ENCODE measurements at regions not wholly inside any gene's neighbourhood (a gene's known extent, or its start where the extent isn't known, plus 50 kb on each side); places are given as distances from the start of the nearest gene placed in this dataset.

DNA sequence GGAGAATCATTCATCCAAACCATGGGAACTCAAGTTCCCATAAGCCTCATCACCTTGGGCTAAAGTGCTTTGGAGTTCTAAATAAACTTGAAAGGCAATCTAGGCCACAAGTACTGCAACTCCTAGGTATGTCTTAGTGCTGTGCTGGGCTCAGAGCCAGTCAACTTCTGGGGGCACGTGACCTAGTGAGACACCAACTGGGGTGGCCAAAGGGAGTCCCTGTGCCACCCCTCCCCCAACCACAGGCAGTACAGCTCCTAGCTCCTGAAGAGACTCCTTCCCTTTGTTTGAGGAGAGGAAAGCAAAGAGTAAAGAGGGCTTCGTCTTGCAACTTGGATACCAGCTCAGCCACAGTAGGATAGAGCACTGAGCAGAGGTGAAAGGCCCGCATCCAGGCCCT, 154.2 kb upstream of the IL1RAPL2 start:
- peaks cover 18% of the 10 kb centered on the region for H3K9me3 Mint-ChIP-seq

GRCh38 chrX:104400387-104400786, 145.7 kb upstream of the ESX1 start:
- POLR2A ChIA-PET: no interaction called here
- TF ChIP-seq, protein P1, sequence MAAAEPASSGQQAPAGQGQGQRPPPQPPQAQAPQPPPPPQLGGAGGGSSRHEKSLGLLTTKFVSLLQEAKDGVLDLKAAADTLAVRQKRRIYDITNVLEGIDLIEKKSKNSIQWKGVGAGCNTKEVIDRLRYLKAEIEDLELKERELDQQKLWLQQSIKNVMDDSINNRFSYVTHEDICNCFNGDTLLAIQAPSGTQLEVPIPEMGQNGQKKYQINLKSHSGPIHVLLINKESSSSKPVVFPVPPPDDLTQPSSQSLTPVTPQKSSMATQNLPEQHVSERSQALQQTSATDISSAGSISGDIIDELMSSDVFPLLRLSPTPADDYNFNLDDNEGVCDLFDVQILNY (CRISPR knock-in tag; IDR thresholded peaks at IDR 0.05): no peak
- no peak for TF ChIP-seq CDX4 (CRISPR knock-in tag; IDR thresholded peaks at IDR 0.05; ENCODE audit: borderline replicate concordance)
- TF ChIP-seq MYBL2 (CRISPR knock-in tag; IDR thresholded peaks at IDR 0.05): no peak
- TF ChIP-seq ZNF671 (CRISPR knock-in tag; IDR thresholded peaks at IDR 0.05): no peak
- TF ChIP-seq NFE2L1 (CRISPR knock-in tag; IDR thresholded peaks at IDR 0.05): no peak
- TF ChIP-seq FOXK1 (CRISPR knock-in tag; IDR thresholded peaks at IDR 0.05): no peak
- TF ChIP-seq ZBTB21 (CRISPR knock-in tag; IDR thresholded peaks at IDR 0.05; ENCODE audit: borderline replicate concordance): no peak
- DNase-seq (ENCODE audit: low spot score) (no peak), ATAC-seq (no peak)
- Mint-ChIP-seq H3K9me3 (no peaks in the 10 kb centered on the region), H3K27ac (no peak overlapping the region), H3K36me3 (no peaks in the 10 kb centered on the region), H3K4me1 (no peaks in the 10 kb centered on the region), H3K4me3 (no peak overlapping the region), H3K27me3 (ENCODE audit: low read depth) (no peaks in the 10 kb centered on the region)
- CTCF ChIA-PET: no interaction called here

More for the DNA sequence above, 154.2 kb upstream of the IL1RAPL2 start:
- ChIA-PET POLR2A (no interaction called here), CTCF (no interaction called here)
- ATAC-seq (no peak), DNase-seq (ENCODE audit: low spot score) (no peak)
- Mint-ChIP-seq H3K4me3 (no peak overlapping the region), H3K4me1 (no peaks in the 10 kb centered on the region), H3K36me3 (peaks cover 7% of the 10 kb centered on the region), H3K27me3 (ENCODE audit: low read depth) (no peaks in the 10 kb centered on the region; the same call in 1 of the 2 replicates), H3K27ac (no peak overlapping the region)
- TF ChIP-seq, protein P2, sequence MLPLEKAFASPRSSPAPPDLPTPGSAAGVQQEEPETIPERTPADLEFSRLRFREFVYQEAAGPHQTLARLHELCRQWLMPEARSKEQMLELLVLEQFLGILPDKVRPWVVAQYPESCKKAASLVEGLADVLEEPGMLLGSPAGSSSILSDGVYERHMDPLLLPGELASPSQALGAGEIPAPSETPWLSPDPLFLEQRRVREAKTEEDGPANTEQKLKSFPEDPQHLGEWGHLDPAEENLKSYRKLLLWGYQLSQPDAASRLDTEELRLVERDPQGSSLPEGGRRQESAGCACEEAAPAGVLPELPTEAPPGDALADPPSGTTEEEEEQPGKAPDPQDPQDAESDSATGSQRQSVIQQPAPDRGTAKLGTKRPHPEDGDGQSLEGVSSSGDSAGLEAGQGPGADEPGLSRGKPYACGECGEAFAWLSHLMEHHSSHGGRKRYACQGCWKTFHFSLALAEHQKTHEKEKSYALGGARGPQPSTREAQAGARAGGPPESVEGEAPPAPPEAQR (CRISPR knock-in tag; IDR thresholded peaks at IDR 0.05): no peak
- TF ChIP-seq ZNF416 (CRISPR knock-in tag; IDR thresholded peaks at IDR 0.05): no peak
- TF ChIP-seq, protein P3, sequence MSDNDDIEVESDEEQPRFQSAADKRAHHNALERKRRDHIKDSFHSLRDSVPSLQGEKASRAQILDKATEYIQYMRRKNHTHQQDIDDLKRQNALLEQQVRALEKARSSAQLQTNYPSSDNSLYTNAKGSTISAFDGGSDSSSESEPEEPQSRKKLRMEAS (CRISPR knock-in tag; IDR thresholded peaks at IDR 0.05): no peak
- TF ChIP-seq, protein P4, sequence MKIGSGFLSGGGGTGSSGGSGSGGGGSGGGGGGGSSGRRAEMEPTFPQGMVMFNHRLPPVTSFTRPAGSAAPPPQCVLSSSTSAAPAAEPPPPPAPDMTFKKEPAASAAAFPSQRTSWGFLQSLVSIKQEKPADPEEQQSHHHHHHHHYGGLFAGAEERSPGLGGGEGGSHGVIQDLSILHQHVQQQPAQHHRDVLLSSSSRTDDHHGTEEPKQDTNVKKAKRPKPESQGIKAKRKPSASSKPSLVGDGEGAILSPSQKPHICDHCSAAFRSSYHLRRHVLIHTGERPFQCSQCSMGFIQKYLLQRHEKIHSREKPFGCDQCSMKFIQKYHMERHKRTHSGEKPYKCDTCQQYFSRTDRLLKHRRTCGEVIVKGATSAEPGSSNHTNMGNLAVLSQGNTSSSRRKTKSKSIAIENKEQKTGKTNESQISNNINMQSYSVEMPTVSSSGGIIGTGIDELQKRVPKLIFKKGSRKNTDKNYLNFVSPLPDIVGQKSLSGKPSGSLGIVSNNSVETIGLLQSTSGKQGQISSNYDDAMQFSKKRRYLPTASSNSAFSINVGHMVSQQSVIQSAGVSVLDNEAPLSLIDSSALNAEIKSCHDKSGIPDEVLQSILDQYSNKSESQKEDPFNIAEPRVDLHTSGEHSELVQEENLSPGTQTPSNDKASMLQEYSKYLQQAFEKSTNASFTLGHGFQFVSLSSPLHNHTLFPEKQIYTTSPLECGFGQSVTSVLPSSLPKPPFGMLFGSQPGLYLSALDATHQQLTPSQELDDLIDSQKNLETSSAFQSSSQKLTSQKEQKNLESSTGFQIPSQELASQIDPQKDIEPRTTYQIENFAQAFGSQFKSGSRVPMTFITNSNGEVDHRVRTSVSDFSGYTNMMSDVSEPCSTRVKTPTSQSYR (CRISPR knock-in tag; IDR thresholded peaks at IDR 0.05): no peak
- TF ChIP-seq ELF4 (CRISPR knock-in tag; IDR thresholded peaks at IDR 0.05; ENCODE audit: low read depth): no peak
- TF ChIP-seq ETV6 (CRISPR knock-in tag; IDR thresholded peaks at IDR 0.05): no peak
- TF ChIP-seq, protein P5, sequence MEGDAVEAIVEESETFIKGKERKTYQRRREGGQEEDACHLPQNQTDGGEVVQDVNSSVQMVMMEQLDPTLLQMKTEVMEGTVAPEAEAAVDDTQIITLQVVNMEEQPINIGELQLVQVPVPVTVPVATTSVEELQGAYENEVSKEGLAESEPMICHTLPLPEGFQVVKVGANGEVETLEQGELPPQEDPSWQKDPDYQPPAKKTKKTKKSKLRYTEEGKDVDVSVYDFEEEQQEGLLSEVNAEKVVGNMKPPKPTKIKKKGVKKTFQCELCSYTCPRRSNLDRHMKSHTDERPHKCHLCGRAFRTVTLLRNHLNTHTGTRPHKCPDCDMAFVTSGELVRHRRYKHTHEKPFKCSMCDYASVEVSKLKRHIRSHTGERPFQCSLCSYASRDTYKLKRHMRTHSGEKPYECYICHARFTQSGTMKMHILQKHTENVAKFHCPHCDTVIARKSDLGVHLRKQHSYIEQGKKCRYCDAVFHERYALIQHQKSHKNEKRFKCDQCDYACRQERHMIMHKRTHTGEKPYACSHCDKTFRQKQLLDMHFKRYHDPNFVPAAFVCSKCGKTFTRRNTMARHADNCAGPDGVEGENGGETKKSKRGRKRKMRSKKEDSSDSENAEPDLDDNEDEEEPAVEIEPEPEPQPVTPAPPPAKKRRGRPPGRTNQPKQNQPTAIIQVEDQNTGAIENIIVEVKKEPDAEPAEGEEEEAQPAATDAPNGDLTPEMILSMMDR (IDR thresholded peaks at IDR 0.05): no peak
- TF ChIP-seq, protein P6, sequence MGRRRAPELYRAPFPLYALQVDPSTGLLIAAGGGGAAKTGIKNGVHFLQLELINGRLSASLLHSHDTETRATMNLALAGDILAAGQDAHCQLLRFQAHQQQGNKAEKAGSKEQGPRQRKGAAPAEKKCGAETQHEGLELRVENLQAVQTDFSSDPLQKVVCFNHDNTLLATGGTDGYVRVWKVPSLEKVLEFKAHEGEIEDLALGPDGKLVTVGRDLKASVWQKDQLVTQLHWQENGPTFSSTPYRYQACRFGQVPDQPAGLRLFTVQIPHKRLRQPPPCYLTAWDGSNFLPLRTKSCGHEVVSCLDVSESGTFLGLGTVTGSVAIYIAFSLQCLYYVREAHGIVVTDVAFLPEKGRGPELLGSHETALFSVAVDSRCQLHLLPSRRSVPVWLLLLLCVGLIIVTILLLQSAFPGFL (CRISPR knock-in tag; IDR thresholded peaks at IDR 0.05; ENCODE audit: borderline replicate concordance): no peak
- no peak for TF ChIP-seq ZNF423 (CRISPR knock-in tag; IDR thresholded peaks at IDR 0.05)
